ENCODE measurements at regions not wholly inside any gene's neighbourhood (a gene's known extent, or its start where the extent isn't known, plus 50 kb on each side); places are given as distances from the start of the nearest gene placed in this dataset.

- no peak for TF ChIP-seq ZHX1 (conservative IDR thresholded peaks at IDR 0.05; ENCODE audit: low read length)
- TF ChIP-seq ZNF79 (CRISPR knock-in tag; IDR thresholded peaks at IDR 0.05; ENCODE audit: low read depth) = no peak
- no peak for TF ChIP-seq ASH1L (IDR thresholded peaks at IDR 0.05; ENCODE audit: borderline replicate concordance, low read depth, partially characterized antibody)
- TF ChIP-seq ZNF174 (CRISPR knock-in tag; IDR thresholded peaks at IDR 0.05) = no peak
- TF ChIP-seq TAF15 (IDR thresholded peaks at IDR 0.05; ENCODE audit: low read depth, low read length) = no peak
These were observed 369.9 kb downstream of the FSIP2 start (continued) for GRCh38 chr2:186108470-186108869.

GRCh38 chr2:186113284-186113683, 372.8 kb upstream of the ZC3H15 start:
- Histone ChIP-seq H2AFZ (ENCODE audit: low read depth, low read length) (no peak overlapping the region), H3K36me3 (ENCODE audit: control insufficient read depth, insufficient read depth, low read length) (no peaks in the 10 kb centered on the region), H3K79me2 (ENCODE audit: control insufficient read depth, insufficient read depth, low read length) (no peaks in the 10 kb centered on the region), H3K4me3 (no peak overlapping the region), H4K20me1 (replicated peaks; ENCODE audit: control insufficient read depth, insufficient read depth, low read length) (no peaks in the 10 kb centered on the region), H3K9me1 (ENCODE audit: control insufficient read depth, insufficient read depth, low read length) (no peaks in the 10 kb centered on the region), H3K4me1 (replicated peaks in 1 of 2; ENCODE audit: control insufficient read depth in 2 of 2, insufficient read depth in 2 of 2, low read length in 2 of 2) (no peaks in the 10 kb centered on the region), H3K27ac (ENCODE audit: extremely low read depth, low read depth, low read length) (no peak overlapping the region), H3K27me3 (ENCODE audit: control insufficient read depth in 2 of 2, insufficient read depth in 2 of 2, low read length in 2 of 2) (no peaks in the 10 kb centered on the region), H3K4me2 (ENCODE audit: insufficient read depth, low read length) (no peak overlapping the region), H3K9ac (ENCODE audit: insufficient read depth in 1 of 2, low read depth in 2 of 2, low read length in 2 of 2) (no peak overlapping the region), H3K9me3 (replicated peaks; ENCODE audit: control insufficient read depth, insufficient read depth, low read depth, low read length) (no peaks in the 10 kb centered on the region; the same call in 1 of the 2 replicates)
- ChIA-PET POLR2A (no interaction called here), CTCF (ENCODE audit: low intra/inter-chr PET ratio) (no interaction called here)
- intact Hi-C loops (cut with micrococcal nuclease) (no loop called here), in situ Hi-C loops (cut with MboI) (no loop called here)
- no peak for TF ChIP-seq ZNF197 (CRISPR knock-in tag; IDR thresholded peaks at IDR 0.05; ENCODE audit: low read depth)
- TF ChIP-seq RBM17 (IDR thresholded peaks at IDR 0.05; ENCODE audit: borderline replicate concordance, low read depth, low read length) = no peak
- no peak for TF ChIP-seq ARID3A (IDR thresholded peaks at IDR 0.05; ENCODE audit: borderline replicate concordance, low read depth, low read length)
- no peak for TF ChIP-seq GTF2A2 (tag; IDR thresholded peaks at IDR 0.05)
- TF ChIP-seq ZNF324 (CRISPR knock-in tag; IDR thresholded peaks at IDR 0.05) = no peak
- no peak for TF ChIP-seq ZNF695 (CRISPR knock-in tag; IDR thresholded peaks at IDR 0.05)
- TF ChIP-seq ZNF408 (CRISPR knock-in tag; IDR thresholded peaks at IDR 0.05; ENCODE audit: low read depth) = no peak
- TF ChIP-seq PURB (CRISPR knock-in tag; IDR thresholded peaks at IDR 0.05; ENCODE audit: low read depth) = no peak
- TF ChIP-seq MTF1 (CRISPR knock-in tag; IDR thresholded peaks at IDR 0.05; ENCODE audit: borderline replicate concordance) = no peak
- no peak for TF ChIP-seq ZNF311 (CRISPR knock-in tag; IDR thresholded peaks at IDR 0.05)
- TF ChIP-seq ZNF668 (CRISPR knock-in tag; IDR thresholded peaks at IDR 0.05) = no peak
- no peak for TF ChIP-seq EP400 (IDR thresholded peaks at IDR 0.05)
- no peak for TF ChIP-seq XRCC4 (IDR thresholded peaks at IDR 0.05; ENCODE audit: extremely low read depth, insufficient read depth, insufficient read length)
- TF ChIP-seq ZNF174 (CRISPR knock-in tag; IDR thresholded peaks at IDR 0.05) = no peak
- WGBS (ENCODE audit: insufficient coverage, low coverage, missing lambda C conversion rate) = 0% methylated on average over 2 of the region's 2 CpGs
- FAIRE-seq (no peak), DNase-seq (ENCODE audit: extremely low read depth in 1 of 4, low spot score in 3 of 4) (no peak), ATAC-seq (no peak)
- no TSS peak for BruUV-seq (replicated peaks)
